ENCODE measurements at regions not wholly inside any gene's neighbourhood (a gene's known extent, or its start where the extent isn't known, plus 50 kb on each side); places are given as distances from the start of the nearest gene placed in this dataset.

DNA sequence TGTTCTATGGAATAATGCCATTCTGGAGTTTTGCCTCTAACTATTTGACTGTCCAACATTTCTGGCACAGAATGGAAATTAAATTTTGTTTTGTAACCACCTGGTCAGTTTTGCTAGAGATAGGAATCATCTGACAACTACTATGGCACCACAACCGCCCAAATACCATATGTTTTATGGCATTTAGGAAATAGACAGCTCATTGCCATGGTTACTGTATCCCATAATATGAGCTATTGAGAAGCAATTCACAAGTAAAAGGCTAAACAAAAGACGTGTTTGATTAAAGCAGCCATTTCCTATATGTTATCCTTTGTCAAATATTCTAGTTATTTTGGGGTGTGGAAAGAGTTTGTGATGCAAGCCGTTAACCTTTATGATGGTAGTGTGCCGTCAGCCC, 1105.3 kb upstream of the LCORL start:
- Histone ChIP-seq H3K27ac (ENCODE audit: low read depth, low read length) (no peak overlapping the region), H3K9me3 (ENCODE audit: low read length) (no peaks in the 10 kb centered on the region), H3K9ac (ENCODE audit: low read length) (no peak overlapping the region), H3K27me3 (ENCODE audit: control insufficient read depth in 1 of 2, insufficient read depth in 2 of 2, low read length in 2 of 2) (no peaks in the 10 kb centered on the region), H3K4me3 (ENCODE audit: low read depth in 1 of 2, low read length in 2 of 2) (no peak overlapping the region), H3K4me1 (ENCODE audit: insufficient read depth, low read length) (no peaks in the 10 kb centered on the region), H3K36me3 (ENCODE audit: insufficient read depth, low read length) (no peaks in the 10 kb centered on the region)

DNA sequence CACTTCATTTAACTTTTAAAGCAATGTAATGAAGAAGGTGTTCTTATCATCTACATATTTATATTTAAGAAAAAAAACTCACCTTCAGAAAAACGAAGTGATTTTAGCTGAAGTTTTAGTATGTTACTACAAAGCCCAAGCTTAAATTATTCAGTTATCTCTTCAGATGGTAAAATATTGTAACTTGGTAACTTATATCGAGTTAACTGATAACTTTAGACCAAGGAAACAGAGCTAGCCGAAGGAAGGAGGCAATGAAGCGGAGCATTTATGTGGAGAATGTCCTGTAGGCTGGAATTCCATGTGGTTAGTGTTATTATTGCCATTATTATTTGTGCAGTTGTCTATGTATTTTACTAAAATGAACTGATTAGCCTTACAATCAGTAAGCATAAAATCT, 1102.1 kb upstream of the LCORL start:
- Histone ChIP-seq H3K9me3 (ENCODE audit: low read length) (no peaks in the 10 kb centered on the region), H3K4me3 (ENCODE audit: low read depth in 1 of 2, low read length in 2 of 2) (no peak overlapping the region), H3K4me1 (ENCODE audit: insufficient read depth, low read length) (no peaks in the 10 kb centered on the region), H3K27ac (ENCODE audit: low read depth, low read length) (no peak overlapping the region), H3K36me3 (ENCODE audit: insufficient read depth, low read length) (no peaks in the 10 kb centered on the region), H3K27me3 (ENCODE audit: control insufficient read depth in 1 of 2, insufficient read depth in 2 of 2, low read length in 2 of 2) (no peaks in the 10 kb centered on the region), H3K9ac (ENCODE audit: low read length) (no peak overlapping the region)

DNA sequence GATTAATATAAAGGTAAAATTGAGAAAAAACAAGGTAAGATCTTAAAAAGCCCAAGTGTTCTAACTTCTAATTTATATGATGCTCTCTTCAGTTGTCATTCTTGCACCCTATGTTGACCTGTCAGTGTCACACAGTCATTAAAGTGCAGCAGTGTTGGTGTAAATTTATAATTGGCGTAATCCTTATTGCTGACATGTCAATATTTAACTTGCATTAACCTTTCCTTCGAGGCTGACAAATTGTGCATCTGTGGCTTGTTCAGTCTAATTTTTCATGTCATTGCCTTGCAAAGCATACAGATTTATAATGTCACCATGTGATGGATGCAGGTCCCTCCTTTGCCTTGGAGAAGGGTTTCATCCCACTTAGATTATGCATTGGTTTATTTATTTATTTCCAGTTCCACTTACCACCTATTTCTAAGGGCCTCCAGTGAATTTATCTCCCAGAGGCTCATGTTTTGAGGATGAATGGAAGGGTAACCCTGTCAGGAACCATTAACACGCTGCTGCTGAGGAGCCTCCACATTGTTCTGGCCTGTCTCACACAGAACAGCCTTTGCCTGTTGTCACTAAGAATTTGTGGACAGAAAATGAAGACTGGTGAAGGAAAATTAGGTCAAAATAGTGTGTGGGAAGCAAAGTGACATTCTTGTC, 1098.5 kb upstream of the LCORL start:
- Histone ChIP-seq H3K27ac (ENCODE audit: low read depth, low read length) (no peak overlapping the region), H3K9me3 (ENCODE audit: low read length) (no peaks in the 10 kb centered on the region), H3K4me3 (ENCODE audit: low read depth in 1 of 2, low read length in 2 of 2) (no peak overlapping the region), H3K27me3 (ENCODE audit: control insufficient read depth in 1 of 2, insufficient read depth in 2 of 2, low read length in 2 of 2) (no peaks in the 10 kb centered on the region), H3K36me3 (ENCODE audit: insufficient read depth, low read length) (no peaks in the 10 kb centered on the region), H3K4me1 (ENCODE audit: insufficient read depth, low read length) (no peaks in the 10 kb centered on the region), H3K9ac (ENCODE audit: low read length) (no peak overlapping the region)

DNA sequence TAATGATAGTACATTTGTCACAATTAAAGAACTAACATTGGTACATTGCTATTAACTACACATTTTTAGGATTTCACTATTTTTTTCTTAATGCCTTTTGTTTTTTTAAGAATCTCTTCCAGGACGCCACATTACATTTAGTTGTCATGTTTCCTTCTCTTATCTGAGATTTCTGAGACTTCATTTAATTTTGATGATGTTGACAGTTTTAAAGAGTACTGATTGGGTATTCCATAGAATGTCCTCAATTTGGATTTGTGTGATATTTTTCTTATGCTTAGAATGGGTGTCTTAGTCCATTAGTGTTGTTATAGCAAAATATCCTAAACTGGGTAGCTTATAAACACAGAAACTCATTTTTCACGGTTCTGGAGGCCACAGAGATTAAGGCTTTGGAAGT, 1095.5 kb upstream of the LCORL start:
- H3K27me3 ChIP-seq (ENCODE audit: control insufficient read depth in 1 of 2, insufficient read depth in 2 of 2, low read length in 2 of 2) = no peaks in the 10 kb centered on the region
- no peaks in the 10 kb centered on the region for H3K4me1 ChIP-seq (ENCODE audit: insufficient read depth, low read length)

DNA sequence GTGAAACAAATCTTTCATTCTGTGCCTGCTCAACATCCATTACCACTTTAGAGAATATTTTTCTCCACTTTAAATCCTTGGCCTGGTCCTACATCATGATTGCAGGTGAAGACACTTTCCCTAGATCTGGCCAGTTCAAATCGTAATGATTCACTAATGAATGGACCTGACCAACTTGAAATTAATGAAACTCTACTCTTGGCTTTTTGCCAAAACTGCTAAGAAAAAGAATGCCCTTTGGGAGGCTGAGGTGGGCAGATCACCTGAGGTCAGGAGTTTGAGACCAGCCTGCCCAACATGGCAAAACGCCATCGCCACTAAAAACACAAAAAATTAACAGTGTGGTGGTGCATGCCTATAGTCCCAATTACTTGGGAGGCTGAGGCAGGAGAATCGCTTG, 1082.6 kb upstream of the LCORL start:
- no peaks in the 10 kb centered on the region for H3K36me3 ChIP-seq (ENCODE audit: insufficient read depth, low read length)
- no peaks in the 10 kb centered on the region for H3K4me1 ChIP-seq (ENCODE audit: insufficient read depth, low read length)
- H3K4me3 ChIP-seq (ENCODE audit: low read depth in 1 of 2, low read length in 2 of 2) = no peak overlapping the region
- no peak overlapping the region for H3K9ac ChIP-seq (ENCODE audit: low read length)
- no peaks in the 10 kb centered on the region for H3K9me3 ChIP-seq (ENCODE audit: low read length)
- no peaks in the 10 kb centered on the region for H3K27me3 ChIP-seq (ENCODE audit: control insufficient read depth in 1 of 2, insufficient read depth in 2 of 2, low read length in 2 of 2)
- H3K27ac ChIP-seq (ENCODE audit: low read depth, low read length) = no peak overlapping the region

More for the DNA sequence above, 1095.5 kb upstream of the LCORL start:
- no peak overlapping the region for H3K27ac ChIP-seq (ENCODE audit: low read depth, low read length)
- H3K36me3 ChIP-seq (ENCODE audit: insufficient read depth, low read length) = no peaks in the 10 kb centered on the region
- H3K4me3 ChIP-seq (ENCODE audit: low read depth in 1 of 2, low read length in 2 of 2) = no peak overlapping the region
- no peaks in the 10 kb centered on the region for H3K9me3 ChIP-seq (ENCODE audit: low read length)
- no peak overlapping the region for H3K9ac ChIP-seq (ENCODE audit: low read length)

DNA sequence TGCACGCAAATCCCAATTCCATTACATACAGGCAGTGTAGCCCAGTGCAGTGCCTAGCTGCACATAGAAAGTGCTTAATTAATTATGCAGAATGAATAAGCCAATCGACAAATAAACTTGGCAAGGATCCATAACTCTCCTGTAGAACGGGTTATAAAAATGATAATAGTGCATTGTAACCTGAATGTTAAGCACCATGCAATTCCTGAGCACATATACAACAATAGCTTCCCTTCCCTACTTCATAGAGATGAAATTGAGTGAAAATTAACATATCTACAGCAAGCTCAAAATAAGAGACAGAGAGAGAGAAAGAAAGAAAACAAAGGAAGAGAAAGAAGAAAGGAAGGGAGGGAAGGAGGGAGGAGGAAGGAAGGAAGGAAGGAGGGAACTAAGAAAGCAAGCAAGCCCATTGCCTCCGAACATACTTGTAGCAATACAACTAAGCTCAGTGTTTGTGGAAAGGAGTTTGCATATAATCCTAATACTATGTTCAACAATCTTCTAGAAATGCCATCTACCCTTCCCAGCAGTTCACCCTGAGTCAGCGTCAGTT, 1074.0 kb upstream of the LCORL start:
- Histone ChIP-seq H3K36me3 (ENCODE audit: insufficient read depth, low read length) (no peaks in the 10 kb centered on the region), H3K27me3 (ENCODE audit: control insufficient read depth in 1 of 2, insufficient read depth in 2 of 2, low read length in 2 of 2) (no peaks in the 10 kb centered on the region), H3K4me1 (ENCODE audit: insufficient read depth, low read length) (no peaks in the 10 kb centered on the region), H3K9ac (ENCODE audit: low read length) (no peak overlapping the region), H3K27ac (ENCODE audit: low read depth, low read length) (no peak overlapping the region), H3K4me3 (ENCODE audit: low read depth in 1 of 2, low read length in 2 of 2) (no peak overlapping the region), H3K9me3 (ENCODE audit: low read length) (no peaks in the 10 kb centered on the region)

DNA sequence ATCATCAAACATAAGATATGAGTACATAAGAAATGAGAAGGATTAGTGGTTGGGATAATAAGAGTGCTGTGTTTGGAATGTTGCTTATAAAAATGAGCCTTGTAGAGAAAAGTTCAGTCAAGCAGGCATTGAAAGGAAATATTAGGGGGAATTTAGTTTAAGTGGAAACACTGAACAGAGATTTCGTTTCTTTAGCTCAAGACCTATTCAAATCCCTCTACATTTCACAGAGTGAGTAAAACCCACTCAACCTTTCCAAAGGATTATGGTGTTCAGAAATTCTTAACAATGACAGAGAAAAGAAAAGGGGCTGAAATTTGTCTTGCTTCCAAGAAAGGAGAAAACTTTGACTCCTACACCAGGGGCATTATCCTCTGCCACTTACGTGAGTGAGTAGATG, 1072.4 kb upstream of the LCORL start:
- H3K4me1 ChIP-seq (ENCODE audit: insufficient read depth, low read length) = no peaks in the 10 kb centered on the region
- H3K27ac ChIP-seq (ENCODE audit: low read depth, low read length) = no peak overlapping the region
- no peaks in the 10 kb centered on the region for H3K36me3 ChIP-seq (ENCODE audit: insufficient read depth, low read length)
- H3K9ac ChIP-seq (ENCODE audit: low read length) = no peak overlapping the region
- no peaks in the 10 kb centered on the region for H3K9me3 ChIP-seq (ENCODE audit: low read length)
- H3K4me3 ChIP-seq (ENCODE audit: low read depth in 1 of 2, low read length in 2 of 2) = no peak overlapping the region
- no peaks in the 10 kb centered on the region for H3K27me3 ChIP-seq (ENCODE audit: control insufficient read depth in 1 of 2, insufficient read depth in 2 of 2, low read length in 2 of 2)

DNA sequence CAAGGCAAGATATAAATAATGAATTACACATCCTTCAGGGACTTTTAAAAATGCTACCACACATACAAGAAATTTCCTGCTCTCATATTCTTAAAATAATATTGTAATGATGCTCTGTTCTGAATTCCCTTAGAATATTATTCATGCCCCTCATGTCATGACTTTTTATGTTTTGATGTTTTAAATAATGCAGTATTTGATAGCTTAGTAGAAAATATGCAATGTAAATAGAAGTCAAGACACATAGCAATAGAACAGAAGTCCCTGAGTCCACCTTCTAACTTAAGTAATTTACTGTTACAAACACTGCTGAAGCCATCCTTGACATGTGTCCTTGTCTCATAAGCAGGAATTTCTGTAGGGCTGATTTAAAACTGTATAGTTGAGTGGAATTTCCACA, 1071.2 kb upstream of the LCORL start:
- Histone ChIP-seq H3K9me3 (ENCODE audit: low read length) (no peaks in the 10 kb centered on the region), H3K4me3 (ENCODE audit: low read depth in 1 of 2, low read length in 2 of 2) (no peak overlapping the region), H3K27ac (ENCODE audit: low read depth, low read length) (no peak overlapping the region), H3K27me3 (ENCODE audit: control insufficient read depth in 1 of 2, insufficient read depth in 2 of 2, low read length in 2 of 2) (no peaks in the 10 kb centered on the region), H3K36me3 (ENCODE audit: insufficient read depth, low read length) (no peaks in the 10 kb centered on the region), H3K9ac (ENCODE audit: low read length) (no peak overlapping the region), H3K4me1 (ENCODE audit: insufficient read depth, low read length) (no peaks in the 10 kb centered on the region)

DNA sequence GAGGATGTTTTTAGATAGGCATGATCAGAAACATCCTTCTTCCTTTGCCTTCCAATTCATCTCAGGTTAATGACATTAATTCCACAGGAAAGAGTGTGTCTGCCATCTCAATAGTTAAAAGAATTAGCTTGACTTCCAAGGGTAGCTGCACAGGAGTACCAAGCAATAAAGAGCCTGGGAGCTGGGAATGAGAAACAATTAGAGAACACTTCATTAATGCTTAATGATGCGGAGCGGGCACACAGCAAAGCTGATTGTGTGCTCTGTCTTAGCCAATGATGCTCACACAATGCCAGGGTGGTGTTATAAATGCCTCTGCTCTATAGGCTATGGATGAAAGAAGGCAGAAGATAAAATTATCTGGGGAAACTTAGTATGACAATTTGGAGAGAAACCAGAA, 1052.5 kb upstream of the LCORL start:
- no peaks in the 10 kb centered on the region for H3K27me3 ChIP-seq (ENCODE audit: control insufficient read depth in 1 of 2, insufficient read depth in 2 of 2, low read length in 2 of 2)

DNA sequence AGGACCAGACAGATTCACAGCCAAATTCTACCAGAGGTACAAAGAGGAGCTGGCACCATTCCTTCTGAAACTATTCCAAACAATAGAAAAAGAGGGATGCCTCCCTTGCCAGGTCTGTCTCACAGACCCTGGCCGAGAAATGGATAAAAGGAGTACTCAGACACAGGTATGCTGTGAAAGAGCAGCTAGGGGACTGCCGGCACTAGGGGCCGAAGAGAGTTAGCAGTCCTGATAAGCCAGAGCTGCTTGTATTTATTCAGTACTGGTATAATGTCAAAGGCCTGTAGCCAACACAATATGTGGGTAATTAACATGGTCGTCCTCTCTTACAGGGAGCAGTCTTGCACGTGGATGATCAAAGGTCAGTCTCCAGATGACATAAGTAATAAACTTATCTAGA, 1042.1 kb upstream of the LCORL start:
- Histone ChIP-seq H3K27me3 (ENCODE audit: control insufficient read depth in 1 of 2, insufficient read depth in 2 of 2, low read length in 2 of 2) (no peaks in the 10 kb centered on the region), H3K27ac (ENCODE audit: low read depth, low read length) (no peak overlapping the region), H3K36me3 (ENCODE audit: insufficient read depth, low read length) (no peaks in the 10 kb centered on the region), H3K4me1 (ENCODE audit: insufficient read depth, low read length) (no peaks in the 10 kb centered on the region), H3K9me3 (ENCODE audit: low read length) (no peaks in the 10 kb centered on the region), H3K9ac (ENCODE audit: low read length) (no peak overlapping the region), H3K4me3 (ENCODE audit: low read depth in 1 of 2, low read length in 2 of 2) (no peak overlapping the region)

More for the DNA sequence above, 1052.5 kb upstream of the LCORL start:
- H3K9me3 ChIP-seq (ENCODE audit: low read length) = no peaks in the 10 kb centered on the region
- no peak overlapping the region for H3K27ac ChIP-seq (ENCODE audit: low read depth, low read length)
- no peaks in the 10 kb centered on the region for H3K4me1 ChIP-seq (ENCODE audit: insufficient read depth, low read length)
- no peak overlapping the region for H3K9ac ChIP-seq (ENCODE audit: low read length)
- H3K4me3 ChIP-seq (ENCODE audit: low read depth in 1 of 2, low read length in 2 of 2) = no peak overlapping the region
- no peaks in the 10 kb centered on the region for H3K36me3 ChIP-seq (ENCODE audit: insufficient read depth, low read length)

DNA sequence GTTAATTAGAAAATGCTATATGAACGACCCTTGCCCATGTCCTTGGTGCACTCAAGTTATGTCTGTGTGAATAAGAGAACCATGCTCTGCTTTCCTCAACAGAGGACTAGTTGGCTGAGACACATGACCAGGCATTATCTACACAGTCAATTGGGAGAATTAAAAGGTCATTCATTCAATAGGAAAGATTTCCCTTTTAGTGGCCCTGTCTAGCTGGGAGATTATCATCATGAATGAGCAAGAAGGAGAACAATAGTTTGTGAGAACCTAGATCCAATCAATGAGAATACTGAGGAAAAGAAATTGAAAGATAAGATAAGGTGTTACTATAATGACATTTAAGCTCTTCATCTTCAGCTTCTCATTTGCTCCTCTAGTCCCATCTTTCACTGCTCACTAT, 1033.4 kb upstream of the LCORL start:
- Histone ChIP-seq H3K36me3 (ENCODE audit: insufficient read depth, low read length) (no peaks in the 10 kb centered on the region), H3K4me3 (ENCODE audit: low read depth in 1 of 2, low read length in 2 of 2) (no peak overlapping the region), H3K4me1 (ENCODE audit: insufficient read depth, low read length) (peaks cover 12% of the 10 kb centered on the region), H3K9ac (ENCODE audit: low read length) (no peak overlapping the region), H3K27ac (ENCODE audit: low read depth, low read length) (no peak overlapping the region), H3K27me3 (ENCODE audit: control insufficient read depth in 1 of 2, insufficient read depth in 2 of 2, low read length in 2 of 2) (no peaks in the 10 kb centered on the region), H3K9me3 (ENCODE audit: low read length) (no peaks in the 10 kb centered on the region)

DNA sequence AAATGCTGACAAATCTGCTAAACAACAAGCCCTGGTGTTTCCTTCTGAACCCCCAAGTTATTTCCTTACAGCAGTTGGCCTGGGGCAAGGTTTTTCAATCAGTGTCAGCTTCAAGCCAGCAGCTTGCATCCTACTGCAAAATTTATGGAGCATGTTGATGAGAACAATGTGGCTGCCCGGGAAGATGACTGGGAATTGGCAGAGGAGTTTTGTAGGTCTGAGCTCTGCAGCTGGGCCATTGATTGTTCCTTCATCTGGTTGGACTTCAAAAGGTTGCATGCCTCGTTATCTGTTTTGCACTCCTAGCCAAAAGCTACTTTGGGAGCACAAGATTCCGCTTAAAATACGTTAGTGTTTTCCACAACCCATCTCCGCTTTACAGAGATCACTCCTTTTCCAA, 1030.3 kb upstream of the LCORL start:
- Histone ChIP-seq H3K4me1 (ENCODE audit: insufficient read depth, low read length) (peaks cover 12% of the 10 kb centered on the region), H3K9me3 (ENCODE audit: low read length) (no peaks in the 10 kb centered on the region), H3K36me3 (ENCODE audit: insufficient read depth, low read length) (no peaks in the 10 kb centered on the region), H3K9ac (ENCODE audit: low read length) (no peak overlapping the region), H3K4me3 (ENCODE audit: low read depth in 1 of 2, low read length in 2 of 2) (no peak overlapping the region), H3K27ac (ENCODE audit: low read depth, low read length) (no peak overlapping the region), H3K27me3 (ENCODE audit: control insufficient read depth in 1 of 2, insufficient read depth in 2 of 2, low read length in 2 of 2) (no peaks in the 10 kb centered on the region)
